ENCODE measurements at regions not wholly inside any gene's neighbourhood (a gene's known extent, or its start where the extent isn't known, plus 50 kb on each side); places are given as distances from the start of the nearest gene placed in this dataset.

GRCh38 chr1:58862728-58863385, 79.0 kb upstream of the JUN start:
- H3K9ac ChIP-seq (ENCODE audit: low read length): no peak overlapping the region
- H3K27ac ChIP-seq (ENCODE audit: low read length): no peak overlapping the region
- no peak for TF ChIP-seq SMC3 (conservative IDR thresholded peaks at IDR 0.05; ENCODE audit: poor library complexity)
- TF ChIP-seq POLR2AphosphoS5 (IDR thresholded peaks at IDR 0.05): peak; percentile 53

GRCh38 chr1:58864654-58865053, 80.8 kb upstream of the JUN start:
- Histone ChIP-seq H2AFZ (ENCODE audit: low read depth, low read length) (no peak overlapping the region), H3K9me3 (ENCODE audit: low read length) (no peaks in the 10 kb centered on the region), H3K36me3 (ENCODE audit: insufficient read depth, low read length) (no peaks in the 10 kb centered on the region), H3K4me3 (ENCODE audit: low read length) (no peak overlapping the region), H3K4me2 (ENCODE audit: low read length) (no peak overlapping the region), H3K9ac (ENCODE audit: low read length) (no peak overlapping the region), H3F3A (ENCODE audit: insufficient read depth, low read length, poor library complexity, severe bottlenecking) (no peaks in the 10 kb centered on the region), H3K9me2 (ENCODE audit: insufficient read depth, low read length) (no peaks in the 10 kb centered on the region), H3K27ac (ENCODE audit: low read length) (no peak overlapping the region), H3K27me3 (ENCODE audit: insufficient read depth, low read depth, low read length) (no peaks in the 10 kb centered on the region), H4K20me1 (ENCODE audit: insufficient read depth) (no peaks in the 10 kb centered on the region), H3K79me2 (replicated peaks; ENCODE audit: insufficient read depth, low read length) (no peaks in the 10 kb centered on the region)
- no peak for TF ChIP-seq TAF1 (IDR thresholded peaks at IDR 0.05; ENCODE audit: low read depth)

More at GRCh38 chr1:58862728-58863385, 79.0 kb upstream of the JUN start:
- Histone ChIP-seq H3F3A (ENCODE audit: insufficient read depth, low read length, poor library complexity, severe bottlenecking) (no peaks in the 10 kb centered on the region), H3K79me2 (replicated peaks; ENCODE audit: insufficient read depth, low read length) (no peaks in the 10 kb centered on the region), H4K20me1 (ENCODE audit: insufficient read depth) (no peaks in the 10 kb centered on the region), H3K9me2 (ENCODE audit: insufficient read depth, low read length) (no peaks in the 10 kb centered on the region), H3K36me3 (ENCODE audit: insufficient read depth, low read length) (no peaks in the 10 kb centered on the region), H2AFZ (ENCODE audit: low read depth, low read length) (no peak overlapping the region), H3K4me3 (ENCODE audit: low read length) (no peak overlapping the region), H3K27me3 (ENCODE audit: insufficient read depth, low read depth, low read length) (no peaks in the 10 kb centered on the region), H3K4me2 (ENCODE audit: low read length) (no peak overlapping the region), H3K9me3 (ENCODE audit: low read length) (no peaks in the 10 kb centered on the region)

GRCh38 chr1:58866578-58866977, 82.7 kb upstream of the JUN start:
- Histone ChIP-seq H3K36me3 (ENCODE audit: insufficient read depth, low read length) (no peaks in the 10 kb centered on the region), H3K4me3 (ENCODE audit: low read length) (no peak overlapping the region), H3K79me2 (replicated peaks; ENCODE audit: insufficient read depth, low read length) (no peaks in the 10 kb centered on the region), H3K4me2 (ENCODE audit: low read length) (no peak overlapping the region), H3K27me3 (ENCODE audit: insufficient read depth, low read depth, low read length) (no peaks in the 10 kb centered on the region), H2AFZ (ENCODE audit: low read depth, low read length) (no peak overlapping the region), H3K27ac (ENCODE audit: low read length) (no peak overlapping the region), H4K20me1 (ENCODE audit: insufficient read depth) (no peaks in the 10 kb centered on the region), H3F3A (ENCODE audit: insufficient read depth, low read length, poor library complexity, severe bottlenecking) (no peaks in the 10 kb centered on the region), H3K9me3 (ENCODE audit: low read length) (no peaks in the 10 kb centered on the region), H3K9me2 (ENCODE audit: insufficient read depth, low read length) (no peaks in the 10 kb centered on the region), H3K9ac (ENCODE audit: low read length) (no peak overlapping the region)
- TF ChIP-seq SMC3 (conservative IDR thresholded peaks at IDR 0.05; ENCODE audit: poor library complexity) (no peak), EZH2 (IDR thresholded peaks at IDR 0.05; ENCODE audit: borderline replicate concordance, insufficient read depth, low read length, poor library complexity, severe bottlenecking) (no peak), CTCF (IDR thresholded peaks at IDR 0.05; ENCODE audit: poor library complexity, severe bottlenecking) (no peak), RAD21 (conservative IDR thresholded peaks at IDR 0.05) (no peak), REST (IDR thresholded peaks at IDR 0.05; ENCODE audit: borderline replicate concordance) (no peak), TAF1 (IDR thresholded peaks at IDR 0.05; ENCODE audit: low read depth) (no peak), POLR2AphosphoS5 (IDR thresholded peaks at IDR 0.05) (no peak), MXI1 (conservative IDR thresholded peaks at IDR 0.05; ENCODE audit: poor library complexity, severe bottlenecking) (no peak), EP300 (conservative IDR thresholded peaks at IDR 0.05; ENCODE audit: poor library complexity, severe bottlenecking) (no peak)
